Epidermal melanocyte (primary cell): ENCODE measurements at regions not wholly inside any gene's neighbourhood (a gene's known extent, or its start where the extent isn't known, plus 50 kb on each side); places are given as distances from the start of the nearest gene placed in this dataset.

Source experiments
- DNase-seq: peaks from one replicate; pipeline ENCODE4 v3.0.0; 2011; ENCODE audit warnings: low spot score; ENCODE audit not compliant: insufficient read length

DNA sequence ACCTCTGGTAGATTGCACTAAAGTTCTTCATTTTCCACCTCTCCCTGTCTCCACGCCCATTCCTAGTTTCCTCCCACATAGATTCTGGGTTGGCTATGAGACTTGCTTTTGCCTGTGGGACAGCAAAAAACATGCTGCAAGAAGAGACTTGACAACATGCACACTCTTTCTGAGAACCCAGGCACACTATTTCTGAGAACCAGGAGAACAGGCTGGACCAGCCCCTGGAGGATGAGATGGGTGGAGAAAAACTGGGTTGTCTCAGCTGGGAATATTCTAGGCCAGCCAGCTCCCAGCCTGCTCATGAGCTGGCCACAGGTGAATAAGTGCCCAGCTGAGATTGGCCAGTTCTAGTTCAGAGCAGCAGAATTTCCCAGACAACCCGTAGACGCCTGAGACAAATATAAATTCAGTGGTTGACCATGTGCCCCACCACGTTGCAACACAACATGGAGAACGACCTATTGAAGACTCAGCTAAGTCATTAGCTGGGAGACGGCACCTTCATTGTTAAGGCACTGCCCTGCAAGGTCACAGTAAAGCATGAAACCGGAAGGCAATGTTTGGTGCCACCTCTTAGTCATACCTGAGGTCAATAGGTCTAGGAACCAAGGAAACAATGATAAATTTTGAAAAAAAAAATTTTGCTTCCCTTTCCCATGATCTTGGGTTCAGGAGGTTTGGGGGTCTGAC is 92.7 kb upstream of the AKR1E2 start:
- no peak for DNase-seq

DNA sequence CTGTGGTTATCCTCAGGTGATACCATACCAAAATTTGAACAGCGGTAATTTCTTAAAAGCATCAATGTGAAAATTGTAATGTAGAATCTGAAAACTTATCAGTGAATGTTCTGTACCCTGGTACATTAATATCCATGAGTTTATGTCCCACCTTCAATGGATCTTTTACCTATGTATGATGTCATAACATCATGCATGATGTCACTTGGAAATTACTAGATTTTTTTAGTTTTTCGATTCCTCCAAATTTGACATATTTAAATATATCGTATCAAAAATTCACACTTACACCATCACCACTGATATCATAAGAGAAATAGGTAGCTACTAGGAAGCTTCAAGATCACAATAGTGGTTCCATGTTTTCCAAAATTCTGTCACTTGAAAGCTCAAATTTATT is 95.0 kb upstream of the AKR1E2 start:
- DNase-seq, result no peak

DNA sequence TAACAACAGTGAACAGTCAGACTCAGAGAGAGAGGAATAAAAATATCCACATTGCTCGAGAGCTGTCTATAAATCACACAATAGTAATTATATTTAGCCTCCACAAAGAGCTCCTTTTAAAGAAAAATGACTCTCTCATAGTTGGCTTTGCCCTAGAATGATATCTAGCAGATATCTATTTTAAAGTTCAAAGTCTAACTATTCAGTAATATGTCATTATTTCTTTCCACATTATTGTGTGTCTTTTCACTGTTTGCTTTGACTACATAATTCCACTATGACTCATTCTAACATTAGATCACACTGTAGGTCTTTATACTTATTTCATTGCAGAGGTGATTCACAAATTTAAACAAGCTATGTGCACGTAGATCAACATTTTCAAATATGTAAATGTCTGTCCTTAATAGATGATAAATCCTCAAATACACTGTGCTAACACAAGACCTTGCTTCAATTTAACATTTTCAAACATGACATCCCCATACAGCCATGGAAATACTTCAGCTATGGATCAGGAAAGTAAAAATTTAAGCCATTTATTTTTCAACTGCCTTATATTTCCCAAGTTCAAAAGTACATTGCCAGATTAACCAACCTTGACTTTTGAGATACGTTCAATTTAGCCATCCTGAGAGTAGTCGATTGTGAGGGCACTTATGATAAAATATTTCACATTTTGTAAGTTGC is 99.9 kb upstream of the AKR1E2 start:
- no peak for DNase-seq

DNA sequence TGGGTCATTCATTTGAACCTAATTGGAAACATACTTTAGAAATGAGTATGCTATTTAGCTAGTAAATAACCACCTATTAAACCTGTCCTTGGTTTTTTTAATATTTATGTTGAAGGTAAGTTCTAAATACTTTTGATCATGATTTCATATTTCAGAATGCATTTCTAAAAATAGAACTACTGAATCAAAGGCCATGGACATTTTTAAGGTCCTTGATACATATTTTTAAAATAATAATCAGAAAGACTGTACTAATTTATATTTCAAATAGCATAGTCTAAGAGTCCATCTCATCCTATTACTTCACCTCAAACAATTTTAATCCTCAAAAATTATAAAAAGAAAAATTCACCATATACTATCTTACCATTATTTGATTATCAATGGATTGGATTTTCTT is 102.1 kb upstream of the AKR1E2 start:
- no peak for DNase-seq

DNA sequence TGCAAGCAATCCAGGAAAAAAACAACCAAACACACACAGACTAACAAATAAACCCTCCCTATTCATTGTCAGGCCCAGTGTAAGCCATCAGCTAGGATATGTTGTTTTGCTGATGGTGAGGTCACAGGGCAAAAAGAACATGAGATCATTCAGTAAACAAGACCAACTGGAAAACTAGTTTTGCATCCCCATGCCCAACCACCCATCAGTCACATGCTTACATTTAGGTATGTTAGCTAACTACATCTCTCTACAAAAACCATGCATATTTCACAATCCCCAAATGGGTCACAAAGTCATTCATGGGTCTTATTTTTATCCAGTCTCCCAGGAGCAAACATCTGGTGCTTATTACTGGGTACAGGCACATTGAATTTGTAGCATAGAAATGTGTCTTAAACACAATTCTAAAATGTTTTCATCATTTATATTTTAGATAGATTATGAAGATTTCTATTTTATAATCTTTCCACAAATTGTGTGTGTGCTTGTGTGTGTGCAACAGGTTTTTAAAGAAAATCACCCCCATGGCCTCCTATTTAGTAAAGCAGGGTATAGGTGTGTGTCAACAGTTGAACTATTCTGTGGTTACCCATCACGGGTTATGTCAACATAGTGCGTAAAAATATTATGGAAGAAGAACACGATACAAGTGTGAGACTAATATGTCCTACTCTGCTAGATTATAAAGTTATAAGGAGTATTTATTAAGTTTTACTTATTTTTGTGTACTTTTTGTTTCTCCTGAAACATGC is 103.8 kb upstream of the AKR1E2 start:
- DNase-seq, result no peak

DNA sequence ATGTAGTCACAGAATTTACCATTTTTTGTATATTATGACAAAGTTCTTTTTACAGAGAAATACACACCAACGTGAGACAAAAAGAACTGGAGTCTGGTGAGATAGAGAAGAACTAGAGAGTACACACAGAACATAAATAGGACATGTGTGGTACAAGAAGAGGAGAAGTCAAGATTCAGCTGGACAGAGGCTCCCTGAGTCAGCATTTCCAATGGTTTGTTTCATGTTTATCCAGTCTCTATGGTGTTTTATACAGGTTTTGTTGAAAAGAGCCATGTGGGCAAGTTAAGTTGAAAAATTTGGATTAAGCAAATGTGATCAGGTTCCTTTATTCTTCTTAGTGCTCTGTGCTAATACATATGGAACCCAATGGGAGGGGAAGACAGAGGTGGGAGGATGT is 105.5 kb upstream of the AKR1E2 start:
- no peak for DNase-seq

DNA sequence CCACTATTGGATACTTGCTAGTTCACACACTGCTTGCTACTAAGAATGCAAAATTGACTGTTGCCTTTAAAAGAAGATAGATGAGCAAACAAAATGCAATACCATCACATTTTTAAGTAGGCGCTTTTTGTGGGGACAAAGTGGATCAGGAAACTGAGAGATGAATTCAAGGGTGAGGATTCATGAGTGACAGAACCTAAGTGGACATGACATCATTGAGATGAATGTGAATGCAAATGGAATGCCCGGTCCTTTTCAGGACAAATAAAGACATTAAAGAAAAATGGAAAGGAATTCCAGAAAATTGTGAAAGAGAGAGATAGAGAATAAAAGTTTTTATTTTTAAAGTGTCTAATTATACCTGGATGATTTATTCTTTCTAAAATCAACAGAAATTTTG is 106.3 kb upstream of the AKR1E2 start:
- no peak for DNase-seq

DNA sequence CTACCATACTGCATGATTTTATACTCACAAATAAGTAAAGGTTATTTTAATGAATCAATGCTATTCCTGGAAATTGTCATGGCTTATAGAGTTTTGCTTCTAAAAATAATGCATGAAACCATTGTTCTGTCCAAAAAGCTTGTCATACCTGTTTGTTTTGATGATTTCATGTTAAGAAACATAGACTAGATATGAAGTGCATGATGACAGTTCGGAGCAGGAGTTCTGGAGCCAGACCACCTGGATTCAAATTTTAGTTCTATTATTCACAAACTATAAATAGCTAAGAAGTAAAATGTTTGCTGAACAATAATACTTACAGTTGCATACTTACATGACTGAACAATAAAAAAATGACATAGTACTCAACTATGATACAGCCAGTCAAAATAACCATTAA is 107.0 kb upstream of the AKR1E2 start:
- DNase-seq, result no peak

DNA sequence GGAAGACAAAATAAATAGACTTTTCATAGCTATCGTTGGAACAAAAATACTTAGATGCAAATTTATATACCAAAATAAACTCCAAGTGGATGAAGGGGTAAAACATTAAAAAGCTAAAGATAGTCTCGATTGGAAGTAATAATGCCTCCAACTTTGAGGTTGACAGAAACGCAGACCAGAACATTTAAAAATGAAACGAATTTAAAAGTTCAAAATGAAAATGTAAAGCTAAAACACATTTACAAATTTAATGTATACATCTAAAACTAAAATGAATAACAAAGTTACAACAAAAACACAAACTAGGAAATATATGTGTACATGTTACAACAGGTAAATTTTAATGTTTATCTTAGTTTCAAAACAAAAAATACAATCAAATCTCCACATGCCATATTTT is 107.5 kb upstream of the AKR1E2 start:
- DNase-seq, result no peak

DNA sequence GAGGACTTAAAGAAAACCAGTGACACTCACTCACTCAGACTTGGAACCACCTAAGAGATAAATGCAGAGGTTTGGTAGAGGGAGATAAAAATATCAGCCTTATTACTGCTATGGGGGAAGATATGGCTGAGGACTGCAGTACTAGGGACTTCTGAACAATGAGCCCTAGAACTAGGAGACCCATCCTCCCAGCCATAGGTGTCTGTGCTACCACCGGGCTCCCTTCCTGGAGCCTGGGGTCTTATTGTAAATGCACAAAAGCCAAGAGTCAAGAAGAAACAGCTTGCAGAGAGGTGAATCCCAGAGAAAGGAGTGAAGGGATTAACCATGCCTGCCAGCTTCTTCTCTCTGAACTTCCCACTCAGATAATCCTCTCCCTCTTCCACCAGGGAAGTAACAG is 108.3 kb upstream of the AKR1E2 start:
- DNase-seq, result no peak

DNA sequence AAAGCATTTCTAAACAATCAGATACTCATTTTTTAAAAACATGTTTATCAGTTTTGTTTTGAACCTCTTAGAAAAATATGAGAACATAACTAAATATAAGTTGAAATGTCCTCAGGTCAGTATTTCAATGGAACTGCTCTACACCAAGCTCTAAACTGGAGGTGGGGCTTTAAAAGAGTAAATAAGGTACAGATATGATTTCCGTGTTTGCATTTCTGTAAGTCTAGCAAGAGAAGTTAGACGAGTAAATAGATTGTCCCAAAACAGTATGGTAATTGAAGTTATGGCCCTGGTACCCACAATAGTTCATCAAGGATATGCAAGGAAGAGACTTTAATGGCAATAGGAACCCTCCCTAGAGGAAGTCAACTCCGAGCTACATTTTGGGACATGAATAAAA is 115.1 kb upstream of the AKR1E2 start:
- DNase-seq, result no peak

DNA sequence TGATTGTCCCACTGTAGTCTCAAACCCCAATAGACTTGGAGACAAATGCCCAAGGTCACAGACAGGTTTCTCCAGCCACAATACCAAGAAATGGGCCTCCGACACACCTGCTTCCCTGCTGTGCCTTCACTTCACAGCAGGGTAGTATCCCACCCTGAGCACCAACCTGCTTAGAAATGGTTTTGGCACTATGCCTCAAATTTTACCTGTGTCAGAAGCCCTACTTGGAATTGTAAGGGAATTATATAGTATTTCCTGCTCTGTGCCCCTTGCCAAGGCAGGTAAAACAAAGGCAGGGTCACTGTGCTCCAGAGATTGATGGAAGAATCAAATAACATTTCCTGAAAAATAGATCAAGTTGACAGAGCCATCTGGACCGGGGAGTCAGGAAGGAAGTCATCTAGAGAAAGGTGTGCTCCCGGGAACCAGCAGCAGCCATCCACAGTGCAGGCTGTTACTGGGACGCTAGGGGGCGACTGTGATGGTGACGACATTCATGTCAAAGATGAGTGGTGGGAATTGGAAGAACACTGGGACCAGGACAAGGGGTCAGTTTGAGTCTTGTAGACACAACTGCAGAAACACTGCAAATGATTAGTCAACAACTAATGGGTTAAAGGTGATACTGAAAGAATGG is 117.8 kb upstream of the AKR1E2 start:
- no peak for DNase-seq

DNA sequence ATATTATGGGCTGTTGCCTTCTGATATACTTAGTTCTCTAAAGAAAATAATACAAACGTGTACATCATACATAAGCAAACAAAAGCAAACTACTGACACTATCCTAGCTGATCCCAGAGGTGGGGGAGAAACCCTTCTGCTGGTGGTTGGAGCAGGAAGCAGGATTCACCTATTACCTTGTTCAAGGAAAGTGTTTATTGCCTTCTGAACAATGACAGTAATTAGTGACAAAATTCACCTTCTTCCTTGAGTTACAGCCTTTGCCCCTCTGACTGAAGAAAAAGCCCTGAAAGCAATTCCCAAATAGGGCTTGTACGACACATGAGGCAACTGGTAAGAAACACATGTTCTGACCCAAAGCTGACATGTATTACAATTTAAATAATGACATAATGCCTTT is 118.8 kb upstream of the AKR1E2 start:
- no peak for DNase-seq

DNA sequence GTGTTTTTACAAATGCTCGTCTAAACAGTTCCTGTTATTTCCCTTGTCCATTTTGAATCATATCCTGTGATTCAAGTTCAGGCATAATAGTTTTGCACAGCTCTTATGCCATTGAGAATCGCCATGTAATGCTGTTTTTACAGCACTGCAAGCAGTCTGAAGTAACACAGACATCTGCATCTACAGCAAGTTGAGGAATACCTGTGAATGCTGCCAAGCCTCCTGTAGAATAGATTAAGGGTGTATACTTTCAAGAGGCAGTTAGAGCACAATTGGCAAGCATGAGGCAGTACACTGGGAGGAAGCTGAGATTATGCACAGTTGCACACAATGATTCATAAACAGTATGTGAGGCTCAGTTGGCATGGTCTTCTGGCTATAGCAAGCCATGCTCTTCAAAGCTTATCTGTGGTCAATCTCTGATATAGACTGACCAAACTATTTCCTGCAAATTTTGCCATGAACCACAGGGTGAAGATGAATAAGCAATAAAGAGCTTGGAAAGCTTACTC is 121.9 kb upstream of the AKR1E2 start:
- no peak for DNase-seq

DNA sequence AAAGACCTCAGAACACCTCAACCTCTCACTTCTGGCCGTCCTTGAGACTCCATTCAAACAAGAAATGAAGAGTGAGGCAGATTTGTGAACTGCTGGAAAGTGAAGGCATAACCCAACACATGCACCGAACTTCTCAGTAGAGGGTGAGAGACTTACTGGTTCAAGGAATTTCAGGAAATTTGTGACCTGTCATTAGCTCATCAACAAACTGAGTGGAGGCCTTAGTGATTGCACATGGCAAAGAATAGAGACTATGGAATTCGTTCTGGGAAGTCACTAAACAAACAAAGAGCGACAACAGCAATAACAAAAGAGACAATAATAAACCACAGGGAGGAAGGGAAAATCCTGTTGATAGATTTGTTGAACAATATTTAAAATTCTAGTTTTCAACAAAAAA is 125.0 kb upstream of the AKR1E2 start:
- DNase-seq, result no peak

DNA sequence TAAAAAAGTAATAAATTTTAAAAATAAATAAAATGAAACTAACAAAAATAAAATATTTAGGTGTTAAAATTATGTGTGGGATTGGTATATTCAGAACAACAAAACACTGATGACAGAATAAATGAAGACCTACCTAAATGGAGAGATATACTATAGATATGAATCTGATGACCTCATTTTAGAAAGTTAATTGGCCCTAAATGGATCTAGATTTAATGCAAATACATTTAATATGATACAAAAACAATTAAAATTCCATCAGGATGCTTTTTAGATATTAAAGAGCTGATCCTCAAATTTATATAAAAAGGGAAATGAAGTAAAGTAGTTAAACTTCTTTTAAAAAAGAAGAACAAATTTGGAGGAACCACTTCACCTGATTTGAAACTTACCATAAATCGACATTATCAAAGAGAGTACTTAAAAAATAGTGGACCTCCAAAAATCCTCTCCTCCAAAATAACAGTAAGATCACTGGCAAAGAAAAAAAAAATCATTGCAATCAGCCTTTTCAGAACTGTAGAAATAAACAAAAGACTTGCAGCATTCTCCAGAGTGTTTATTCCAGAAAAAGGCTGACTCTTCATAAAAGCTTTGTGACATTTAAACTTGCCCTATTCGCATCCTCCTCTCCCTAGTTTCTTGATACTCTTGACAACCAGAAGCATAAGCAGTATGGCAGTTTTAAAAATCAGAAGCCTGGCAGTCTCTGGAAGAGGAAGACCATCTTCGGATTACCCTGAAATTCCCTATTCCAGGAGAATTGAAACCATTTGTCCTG is 125.9 kb upstream of the AKR1E2 start:
- DNase-seq, result no peak

DNA sequence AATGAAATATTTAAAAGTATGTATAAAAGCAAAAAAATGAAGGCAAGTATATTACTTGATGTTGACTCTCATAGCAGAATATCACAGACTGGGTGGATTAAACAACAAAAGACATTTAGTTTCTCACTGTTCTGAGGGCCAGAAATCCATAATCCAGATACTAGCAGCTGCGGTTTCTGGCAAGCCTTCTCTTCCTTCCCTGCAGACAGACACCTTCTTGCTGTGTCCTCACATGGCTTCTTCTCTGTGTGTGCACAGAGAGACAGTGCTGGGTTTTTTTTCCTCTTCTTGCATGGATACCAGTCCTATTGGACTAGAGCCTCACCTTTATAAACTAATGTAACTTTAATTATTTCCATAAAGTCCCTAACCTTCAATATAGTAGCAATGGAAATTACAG is 127.9 kb upstream of the AKR1E2 start:
- no peak for DNase-seq

DNA sequence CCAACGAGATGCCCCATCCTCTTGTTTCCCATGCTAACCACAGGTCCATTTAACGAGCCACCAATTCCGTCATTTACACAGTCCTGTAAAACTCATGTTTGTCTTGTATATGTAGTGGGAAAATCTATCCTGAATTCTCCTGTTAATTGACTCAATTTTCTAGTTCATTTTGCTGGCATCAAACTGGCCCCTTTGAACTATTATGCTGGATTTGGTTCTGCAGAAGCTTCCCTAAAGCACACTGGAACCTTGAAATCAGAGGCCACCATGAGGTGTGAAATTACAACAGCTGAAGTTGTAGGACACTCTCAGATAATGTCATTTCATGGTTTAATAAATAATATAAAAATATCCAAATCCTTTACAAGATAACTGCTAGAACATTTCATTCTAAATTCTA is 129.8 kb upstream of the AKR1E2 start:
- DNase-seq, result no peak

DNA sequence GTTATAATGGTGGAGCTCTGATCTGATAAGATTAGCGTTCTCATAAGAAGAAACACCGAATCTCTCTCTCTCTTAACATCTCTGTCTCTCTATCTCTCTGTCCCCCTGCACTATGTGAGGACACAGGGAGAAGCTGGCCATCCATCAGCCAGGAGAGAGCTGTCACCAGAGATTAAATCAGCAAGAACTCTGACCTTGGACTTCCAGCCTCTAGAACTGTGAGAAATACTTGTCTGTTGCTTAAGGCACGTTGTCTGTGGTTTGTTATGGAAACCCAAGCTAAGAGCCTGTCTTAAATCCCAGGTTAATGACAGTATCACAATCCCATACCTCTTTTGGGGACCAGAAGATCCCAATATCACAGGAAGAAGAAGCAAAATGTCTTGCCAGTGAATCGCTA is 132.0 kb upstream of the AKR1E2 start:
- no peak for DNase-seq

DNA sequence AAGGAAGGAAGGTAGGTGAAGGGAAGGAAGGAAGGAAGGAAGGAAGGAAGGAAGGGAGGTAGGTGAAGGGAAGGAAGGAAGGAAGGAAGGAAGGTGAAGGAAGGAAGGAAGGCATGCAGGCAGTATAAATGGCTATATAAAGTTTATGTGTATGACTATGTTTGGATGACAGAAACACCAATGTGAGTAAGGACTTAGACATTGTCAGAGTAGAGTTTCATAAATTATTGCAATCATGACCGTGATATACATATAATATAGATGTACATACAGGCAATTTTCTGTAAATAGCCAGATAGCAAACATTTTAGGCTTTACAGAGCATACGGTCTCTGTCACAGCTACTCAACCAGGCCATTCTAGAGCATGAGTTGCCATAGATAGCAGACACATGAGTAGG is 133.8 kb upstream of the AKR1E2 start:
- DNase-seq, result no peak

DNA sequence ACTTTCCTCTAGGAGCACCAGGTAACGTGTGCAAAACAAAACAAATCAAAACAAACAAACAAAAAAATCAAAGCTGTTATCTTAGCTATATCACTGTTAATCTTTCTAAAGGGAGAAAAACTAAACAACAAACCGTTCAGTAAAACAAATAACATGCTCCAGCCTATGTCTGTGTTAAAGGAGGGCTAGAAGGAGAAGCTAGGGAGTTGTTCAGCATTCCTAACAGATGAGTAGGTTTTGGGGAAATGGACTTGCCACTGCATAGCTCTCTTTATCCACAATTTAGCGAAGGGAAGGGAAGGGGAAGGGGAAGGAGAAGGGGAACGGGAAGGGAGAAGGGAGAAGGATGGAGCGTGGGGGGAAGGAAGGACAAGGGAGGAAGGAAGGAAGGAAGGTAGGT is 134.2 kb upstream of the AKR1E2 start:
- DNase-seq, result no peak
